HG02852 (cell line): ENCODE measurements at regions not wholly inside any gene's neighbourhood (a gene's known extent, or its start where the extent isn't known, plus 50 kb on each side); places are given as distances from the start of the nearest gene placed in this dataset.
"Not testable (repeated sequence)": the region's sequence is repeated elsewhere in the genome, so short reads cannot be mapped to it uniquely, and the experiment has no call there.

Source experiments
- ATAC-seq: cut with Tn5 transposase; IDR thresholded peaks from one replicate; pipeline ENCODE4 v1.9.1; 2021; ENCODE audit warnings: mild to moderate bottlenecking, moderate library complexity; ENCODE audit not compliant: unreplicated experiment

DNA sequence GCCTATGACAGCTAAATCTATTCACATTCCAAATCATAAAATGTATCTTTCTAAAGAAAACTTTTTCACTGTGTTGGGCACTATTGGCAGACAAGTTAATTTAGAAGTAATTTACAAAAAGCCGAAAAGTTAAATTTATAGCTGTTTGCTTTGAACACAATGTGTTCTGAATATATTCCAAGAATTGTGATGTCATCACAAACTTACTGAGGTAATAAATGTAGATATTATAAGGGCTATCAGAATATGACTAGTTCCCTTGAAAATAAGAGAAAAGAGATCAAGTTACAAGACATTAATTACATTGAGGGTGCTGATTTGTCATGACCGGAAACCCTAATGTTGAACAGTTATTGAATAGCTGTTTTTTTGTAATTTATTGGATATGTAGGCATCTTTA is 153.9 kb upstream of the SCN7A start:
- no peak for ATAC-seq

DNA sequence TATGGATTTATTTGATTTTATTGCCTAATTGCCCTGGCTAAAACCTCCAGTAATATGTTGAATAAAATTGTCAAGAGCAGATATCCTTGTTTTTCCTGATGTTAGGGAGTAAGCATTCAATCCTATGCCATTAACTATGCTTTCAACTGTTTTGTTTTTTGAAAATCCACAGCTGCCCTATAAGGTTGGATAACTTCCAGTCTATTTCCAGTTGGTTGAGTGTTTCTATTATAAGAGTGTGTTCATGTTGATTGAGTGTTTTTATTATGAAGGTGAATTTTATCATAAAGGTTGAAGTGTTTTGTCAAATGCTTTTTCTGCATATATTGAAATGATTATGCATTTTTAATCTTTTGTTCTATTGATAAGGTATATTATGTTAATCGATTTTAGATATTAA is 149.9 kb upstream of the SCN7A start:
- ATAC-seq, result no peak

DNA sequence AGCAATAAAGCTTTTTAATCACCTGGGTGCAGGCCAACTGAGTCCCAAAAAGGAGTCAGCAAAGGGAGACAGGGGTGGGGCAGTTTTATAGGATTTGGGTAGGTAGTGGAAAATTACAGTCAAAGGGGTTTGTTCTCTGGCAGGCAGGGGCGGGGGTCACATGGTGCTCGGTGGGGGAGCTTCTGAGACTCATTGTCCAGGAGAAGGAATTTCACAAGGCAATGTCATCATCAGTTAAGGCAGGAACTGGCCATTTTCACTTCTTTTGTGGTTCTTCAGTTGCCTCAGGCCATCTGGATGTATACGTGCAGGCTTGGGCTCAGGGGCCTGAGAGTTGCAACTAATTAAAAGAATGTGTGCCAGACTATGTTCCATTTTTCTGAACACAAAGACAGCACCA is 147.5 kb upstream of the SCN7A start:
- not testable (repeated sequence) for ATAC-seq

DNA sequence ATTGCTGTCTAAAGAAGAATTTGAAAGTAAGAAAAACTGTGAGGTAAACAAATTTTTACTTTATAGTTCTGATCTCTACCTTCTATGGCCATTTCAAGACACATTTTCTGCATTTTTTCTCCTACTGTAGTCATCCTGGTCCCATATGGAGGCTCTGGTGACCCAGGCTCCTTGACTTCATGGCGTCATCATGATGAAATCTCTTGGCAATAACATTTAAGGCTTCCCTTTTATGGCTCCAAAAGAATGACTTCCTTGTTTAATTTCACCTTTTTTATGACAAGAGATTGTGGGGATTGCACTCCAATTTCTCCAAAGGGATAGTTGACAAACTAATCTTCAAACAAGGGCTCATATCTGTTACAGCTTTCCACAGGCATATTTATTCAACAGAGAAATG is 143.0 kb upstream of the SCN7A start:
- no peak for ATAC-seq

DNA sequence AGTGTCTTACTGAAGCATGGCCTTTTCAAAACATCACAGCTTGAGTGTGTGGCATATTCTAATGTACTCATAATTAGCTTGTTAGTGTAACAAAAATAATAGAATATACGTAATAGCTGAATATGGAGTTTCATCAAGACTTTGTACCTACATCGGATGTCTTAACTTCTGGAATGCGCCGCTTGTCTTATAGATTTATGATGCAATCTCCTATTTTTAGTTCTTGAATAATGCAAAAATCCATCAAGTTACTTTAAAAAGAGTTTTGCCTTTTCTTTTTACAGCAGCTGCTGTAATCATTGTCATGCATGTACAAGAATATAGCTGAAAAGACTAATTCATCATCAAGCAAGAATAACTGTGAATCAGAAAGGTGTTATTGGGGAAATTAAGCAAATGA is 140.7 kb upstream of the SCN7A start:
- no peak for ATAC-seq

DNA sequence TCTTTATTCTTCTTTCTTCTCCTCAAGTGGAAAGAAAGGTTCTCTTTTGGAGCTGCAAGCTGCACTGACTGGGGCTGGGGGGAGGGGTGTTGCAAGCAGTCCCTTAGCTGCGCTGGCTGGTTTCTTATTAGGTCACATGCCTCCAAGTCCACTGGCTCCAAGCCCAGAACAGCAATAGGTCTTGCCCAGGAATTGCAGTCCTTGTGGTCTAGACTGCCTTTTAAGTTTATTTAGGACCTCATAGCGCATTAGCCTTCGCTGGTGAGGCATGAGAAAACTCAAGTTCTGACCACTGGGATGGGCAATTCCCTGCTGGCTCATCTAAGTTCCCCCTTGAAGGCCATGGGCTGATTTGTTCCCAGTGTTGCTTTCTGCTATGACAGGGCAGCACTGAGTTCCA is 138.6 kb upstream of the SCN7A start:
- no peak for ATAC-seq

DNA sequence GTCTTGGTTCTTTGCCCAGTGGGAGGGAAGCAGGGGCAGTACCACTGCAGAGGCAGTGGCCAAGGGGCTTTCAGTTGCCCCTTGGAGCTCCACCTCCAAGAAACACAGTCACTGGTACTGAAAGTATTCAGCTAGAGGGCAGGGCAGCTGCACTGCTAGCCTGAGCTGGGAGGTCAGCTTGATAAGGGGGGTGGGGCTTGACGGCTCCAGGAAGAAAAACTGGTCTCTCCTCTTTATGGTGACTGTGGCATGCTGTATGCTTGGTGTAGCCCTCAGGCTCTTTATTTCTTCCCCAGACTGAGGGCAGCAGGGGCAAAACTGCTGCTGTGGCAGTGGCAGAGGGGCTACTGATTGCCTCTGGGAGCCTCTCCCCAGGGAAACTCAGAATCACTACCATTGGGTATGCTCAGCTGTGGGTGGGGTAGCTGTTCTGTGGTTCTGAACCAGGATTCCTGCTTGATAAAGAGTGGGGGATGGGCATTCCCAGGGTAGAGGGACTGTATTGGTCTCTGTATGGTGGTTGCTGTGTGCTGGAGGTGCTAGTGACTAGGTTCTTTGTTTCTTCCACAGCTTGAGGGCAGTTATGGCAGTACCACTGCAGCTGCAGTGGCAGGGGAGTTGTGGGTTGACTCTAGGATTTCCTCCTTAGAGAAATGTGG is 134.6 kb upstream of the SCN7A start:
- ATAC-seq, result no peak

DNA sequence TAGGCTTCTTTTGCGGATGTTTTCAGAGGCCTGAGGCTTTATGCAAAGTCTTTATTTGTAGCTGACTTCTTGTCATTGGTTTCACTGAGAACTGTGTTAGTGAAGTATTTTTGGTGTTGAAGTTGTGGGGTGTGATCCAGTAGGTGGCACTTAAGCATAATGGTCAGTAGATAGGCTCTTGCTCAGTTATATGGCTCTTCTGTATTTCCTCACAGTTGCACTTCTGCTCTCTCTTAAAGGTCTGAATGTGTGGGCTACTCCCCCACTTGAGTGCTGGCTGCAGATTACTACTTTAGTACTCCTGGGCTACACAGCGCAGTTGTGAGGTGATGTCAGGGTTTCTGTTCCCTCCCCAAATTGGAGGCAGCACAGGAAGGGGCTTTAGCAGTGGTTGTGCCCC is 133.8 kb upstream of the SCN7A start:
- peak; percentile 68 for ATAC-seq

DNA sequence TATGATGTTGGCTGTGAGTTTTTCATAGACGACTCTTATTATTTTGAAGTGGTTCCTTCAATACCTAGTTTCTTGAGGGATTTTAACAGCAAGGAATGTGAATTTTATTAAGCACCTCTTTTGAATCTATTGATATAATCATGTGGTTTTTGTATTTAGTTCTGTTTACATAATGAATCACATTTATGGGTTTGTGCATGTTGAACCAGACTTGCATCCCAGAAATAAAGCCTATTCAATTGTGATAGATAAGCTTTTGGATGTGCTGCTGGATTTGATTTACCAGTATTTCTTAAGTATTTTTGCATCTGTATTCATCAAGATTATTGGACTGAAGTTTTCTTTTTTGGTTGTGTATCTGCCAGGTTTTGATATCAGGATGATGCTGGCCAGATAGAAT is 131.6 kb upstream of the SCN7A start:
- ATAC-seq, result no peak

DNA sequence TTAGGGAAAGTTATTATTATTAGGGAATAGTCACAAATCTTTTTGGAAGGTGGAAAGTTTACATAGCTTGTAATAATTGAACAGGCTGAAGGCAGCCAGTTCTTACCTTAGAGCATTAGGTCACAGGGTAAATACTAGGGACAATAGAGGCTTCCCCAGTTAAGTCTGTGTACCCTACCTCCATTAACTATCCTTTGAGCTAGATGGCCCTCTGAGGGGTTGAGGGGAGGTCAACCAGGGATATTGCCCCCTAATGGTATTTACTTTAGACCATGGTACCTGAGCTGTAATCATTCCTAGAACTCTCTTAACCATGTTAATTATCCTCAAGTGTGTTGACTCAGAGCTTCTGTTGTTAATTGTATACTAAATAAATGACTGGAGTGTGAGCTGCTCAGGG is 120.5 kb upstream of the SCN7A start:
- ATAC-seq, result no peak

DNA sequence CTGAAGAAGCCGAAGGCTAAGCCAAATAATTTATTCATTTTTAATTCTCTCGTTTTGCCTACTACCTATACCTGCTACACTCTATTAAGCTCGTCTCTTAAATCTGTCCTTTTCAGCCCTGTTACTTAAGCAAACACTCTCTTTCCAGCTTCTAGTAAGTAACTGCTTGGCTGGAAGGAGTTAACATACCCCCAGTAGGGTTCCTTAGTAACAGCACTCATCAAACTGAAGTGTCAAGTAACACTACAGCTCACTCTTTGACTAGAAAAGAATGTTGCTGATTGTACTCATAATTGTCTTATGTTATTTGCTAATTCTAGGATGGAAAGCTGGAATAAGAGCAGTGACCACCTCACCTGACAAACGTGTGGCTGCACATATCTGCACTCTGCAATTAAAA is 120.0 kb upstream of the SCN7A start:
- no peak for ATAC-seq

DNA sequence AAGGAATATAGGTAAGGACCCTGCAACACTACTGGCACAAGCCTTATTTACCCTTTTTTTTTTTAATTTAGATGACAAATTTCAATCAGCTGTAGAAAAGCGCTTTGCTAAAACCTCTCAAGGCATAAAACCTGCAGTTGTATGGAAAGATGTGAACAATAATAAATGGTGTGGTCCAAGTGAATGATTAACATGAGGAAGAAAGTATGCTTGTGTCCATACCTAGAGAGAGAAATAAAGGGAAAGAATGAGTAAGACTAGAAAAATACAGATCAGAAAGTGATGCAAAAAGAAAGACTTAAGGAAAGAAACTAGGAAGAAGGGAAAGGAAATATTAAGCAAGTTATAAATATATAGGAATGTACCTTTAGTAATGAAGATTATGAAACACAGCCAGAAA is 119.2 kb upstream of the SCN7A start:
- no peak for ATAC-seq

DNA sequence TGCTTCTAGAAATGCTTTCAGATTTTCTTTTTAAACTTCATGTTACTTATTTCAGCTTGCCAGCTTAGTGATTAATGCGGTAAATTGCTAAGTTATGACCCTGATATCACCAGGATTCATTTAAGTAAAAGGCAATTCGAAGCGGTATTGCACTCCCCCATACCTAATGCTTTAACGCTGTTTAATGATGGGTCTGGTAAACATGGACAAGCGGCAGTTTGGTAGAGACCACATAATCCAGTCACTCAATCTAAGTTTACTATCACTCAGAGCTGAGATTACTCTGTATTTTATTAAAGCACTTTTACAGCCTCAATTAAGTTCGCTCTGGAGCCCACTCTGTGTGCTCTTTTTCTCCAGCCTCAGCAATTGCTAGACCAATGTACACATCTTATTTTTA is 118.2 kb upstream of the SCN7A start:
- no peak for ATAC-seq

DNA sequence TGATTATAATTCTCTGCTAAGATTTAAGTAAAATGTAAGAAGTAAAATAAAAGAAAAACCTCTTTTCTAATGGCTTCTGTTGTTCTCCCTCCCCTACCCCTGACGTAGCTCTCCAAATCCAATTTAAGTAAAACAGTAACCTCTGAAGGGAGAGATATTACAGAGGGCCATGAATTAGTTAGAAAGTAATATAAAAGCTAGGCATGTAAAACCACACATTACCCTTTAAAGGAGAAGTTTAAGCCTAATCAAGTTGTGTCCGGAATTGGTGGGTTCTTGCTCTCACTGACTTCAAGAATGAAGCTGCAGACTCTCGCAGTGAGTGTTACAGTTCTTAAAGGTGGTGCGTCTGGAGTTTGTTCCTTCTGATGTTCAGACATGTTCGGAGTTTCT is 116.9 kb upstream of the SCN7A start:
- ATAC-seq, result no peak

DNA sequence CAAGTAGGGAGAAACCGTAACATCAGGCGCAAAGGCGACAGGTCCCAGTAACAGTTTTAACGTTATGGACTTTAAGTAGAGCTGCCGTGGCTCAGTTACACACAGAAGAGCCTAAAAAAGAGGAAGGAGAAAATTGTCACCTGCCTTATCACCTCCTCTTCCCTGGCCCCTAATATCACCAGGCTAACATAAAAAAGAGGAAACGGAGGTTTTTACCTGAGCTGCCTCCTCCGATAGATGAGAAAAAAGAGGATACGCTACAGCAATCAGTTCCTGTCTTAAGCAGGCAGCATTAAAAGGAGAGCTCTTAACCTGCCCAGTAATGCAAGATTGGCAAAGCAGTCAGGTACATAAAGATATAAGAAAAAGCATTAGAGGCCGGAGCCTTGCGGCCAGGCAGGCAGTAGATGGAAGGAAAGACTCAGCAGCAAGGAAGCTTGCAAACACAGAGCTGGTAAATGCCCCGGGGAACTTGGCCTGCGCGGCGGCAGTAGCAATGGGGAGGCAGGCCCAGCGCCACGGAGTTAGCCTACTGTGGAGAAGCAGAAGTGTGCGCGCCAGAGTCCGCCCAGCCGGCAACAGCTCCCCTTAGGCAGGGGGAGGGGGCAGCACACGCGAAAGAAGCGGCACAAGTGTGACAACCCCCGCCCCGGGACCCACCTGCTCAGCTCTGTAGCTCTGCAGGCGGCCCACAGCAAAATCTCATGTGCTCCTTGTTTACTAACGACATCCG is 116.3 kb upstream of the SCN7A start:
- no peak for ATAC-seq

DNA sequence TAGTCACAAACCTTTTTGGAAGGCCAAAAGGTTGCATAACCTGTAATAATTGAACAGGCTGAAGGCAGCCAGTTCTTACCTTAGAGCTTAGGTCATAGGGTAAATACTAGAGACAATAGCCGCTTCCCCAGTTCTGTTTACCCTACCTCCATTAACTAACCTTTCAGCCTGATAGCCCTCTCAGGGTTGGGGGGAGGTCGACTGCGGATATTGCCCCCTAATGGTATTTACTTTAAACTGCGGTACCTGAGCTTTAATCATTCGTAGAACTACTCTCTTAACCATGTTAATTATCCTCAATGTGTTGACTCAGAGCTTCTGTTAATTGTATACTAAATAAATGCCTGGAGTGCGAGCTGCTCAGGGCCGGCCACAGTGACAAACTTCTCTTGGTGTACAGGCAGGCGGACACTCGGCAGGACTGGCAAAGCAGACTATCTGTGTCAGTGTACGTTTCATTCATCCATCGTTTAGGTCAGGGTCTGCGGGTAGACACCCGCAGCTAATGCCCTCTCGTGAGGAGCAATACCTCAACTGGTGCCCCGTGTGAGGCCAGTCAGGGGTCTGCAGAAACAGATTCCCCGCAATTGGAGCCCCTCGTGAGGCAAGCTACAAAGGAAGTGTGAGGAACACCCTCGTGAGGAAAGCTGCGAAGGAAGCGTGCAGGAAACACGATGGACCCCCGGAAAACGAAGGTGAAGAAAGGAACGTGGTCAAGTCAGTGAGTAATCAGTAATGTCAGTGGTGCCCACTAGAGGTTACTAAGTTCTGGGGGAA is 115.3 kb upstream of the SCN7A start:
- ATAC-seq, result no peak

DNA sequence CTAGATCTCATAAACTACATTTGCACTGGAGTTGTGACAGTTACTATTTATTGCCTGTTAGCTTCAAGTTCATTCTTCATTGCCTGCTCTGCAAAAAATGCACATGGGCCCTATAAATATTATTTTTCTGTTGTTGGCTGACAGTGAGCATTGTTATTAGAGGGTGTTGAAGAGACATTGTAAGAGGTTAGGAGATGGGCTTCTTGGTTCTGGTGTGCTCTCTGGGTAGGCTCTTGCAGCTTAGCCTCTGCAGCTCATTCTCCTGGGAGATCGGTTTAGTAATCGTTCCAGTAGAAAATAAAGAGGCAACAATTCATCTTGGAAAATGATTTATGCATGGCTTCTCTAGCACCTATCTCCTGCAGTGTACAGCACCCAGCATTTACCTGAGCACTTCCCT is 113.8 kb upstream of the SCN7A start:
- no peak for ATAC-seq

DNA sequence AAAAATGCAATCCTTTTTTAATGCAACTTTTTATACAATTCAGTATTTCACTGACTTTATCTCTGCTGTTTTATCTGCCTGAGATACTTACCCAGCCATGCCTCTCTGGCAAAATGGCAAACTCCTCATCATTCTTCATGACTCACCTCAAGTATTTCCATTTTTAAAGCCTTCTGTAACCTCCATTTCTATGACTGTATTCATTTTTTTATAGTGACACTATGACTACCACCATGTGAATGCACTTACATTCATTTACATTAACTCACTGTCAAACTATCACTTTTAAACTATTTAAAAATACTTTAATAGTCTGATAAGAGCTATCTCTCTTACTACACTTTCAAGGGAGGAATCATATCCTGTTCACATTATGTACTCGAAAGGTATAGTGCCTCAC is 99.4 kb upstream of the SCN7A start:
- ATAC-seq, result no peak

DNA sequence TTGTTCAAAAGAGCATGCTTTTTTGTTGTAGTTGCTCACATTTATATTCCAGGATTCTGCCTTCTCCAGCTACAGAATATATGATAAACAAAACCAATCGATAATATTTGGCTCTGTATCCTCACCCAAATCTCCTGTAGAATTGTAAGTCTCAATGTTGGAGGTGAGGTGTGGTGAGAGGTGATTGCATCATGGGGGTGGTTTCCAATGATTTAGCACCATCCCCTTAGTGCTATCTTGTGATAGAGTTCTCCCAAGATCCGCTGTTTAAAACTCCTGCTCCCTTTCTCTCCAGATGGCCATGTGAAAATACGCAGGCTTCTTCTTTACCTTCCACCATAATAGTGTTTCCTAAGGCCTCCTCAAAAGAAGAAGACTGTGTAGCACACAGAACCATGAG is 98.7 kb upstream of the SCN7A start:
- ATAC-seq, result no peak

DNA sequence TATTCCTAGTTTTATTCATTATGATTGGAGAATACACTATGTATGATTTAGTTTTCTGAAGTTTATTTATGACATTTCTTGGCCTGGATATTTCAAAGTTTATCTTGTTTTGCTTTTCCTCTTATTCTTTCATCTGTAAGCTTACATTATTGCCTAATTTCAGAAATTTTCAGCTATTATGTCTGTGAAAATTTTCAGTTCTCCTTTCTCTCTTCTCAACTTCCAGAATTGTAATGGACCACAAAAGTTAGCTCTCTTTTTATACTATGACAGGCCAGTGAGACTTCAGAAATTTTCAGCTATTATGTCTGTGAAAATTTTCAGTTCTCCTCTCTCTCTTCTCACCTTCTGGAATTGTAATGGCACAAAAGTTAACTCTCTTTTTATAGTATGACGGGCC is 97.2 kb upstream of the SCN7A start:
- no peak for ATAC-seq

DNA sequence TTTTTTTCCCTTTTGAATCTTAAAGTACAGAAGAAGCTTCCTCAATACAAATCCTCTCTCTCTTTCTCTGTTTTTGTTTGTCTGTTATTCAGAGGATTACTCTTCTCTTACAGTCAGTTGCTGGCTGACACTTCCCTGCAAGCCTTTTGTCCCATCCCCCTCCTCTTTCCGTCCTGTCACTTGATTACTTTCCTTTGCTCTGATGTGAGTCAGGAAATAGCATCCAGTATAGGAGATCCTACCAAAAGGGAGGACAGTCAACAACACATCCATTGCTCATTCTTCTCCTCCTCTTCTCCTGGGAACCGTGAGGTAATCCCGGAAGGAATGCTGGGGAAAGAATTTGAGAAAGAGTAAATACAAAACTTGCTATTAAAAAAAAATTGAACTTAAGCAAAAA is 79.3 kb upstream of the SCN7A start:
- no peak for ATAC-seq

DNA sequence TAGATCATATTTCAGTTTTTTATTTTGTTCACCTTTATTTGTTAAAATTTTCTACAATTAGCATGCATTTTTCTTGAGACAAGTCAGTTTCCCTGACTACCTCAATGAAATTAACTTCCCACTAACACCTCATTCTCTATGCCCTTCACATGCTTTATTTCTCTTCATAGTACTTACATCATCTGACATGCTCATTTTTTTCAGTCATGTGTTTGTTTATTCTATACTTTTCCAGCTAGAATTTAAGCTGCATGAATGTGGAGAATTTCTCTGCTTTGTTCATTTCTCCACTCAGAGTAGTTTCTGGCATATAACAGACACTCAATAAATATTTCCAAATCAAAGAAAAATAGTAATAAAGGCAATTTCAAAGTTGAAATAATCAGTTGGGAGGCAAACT is 78.9 kb upstream of the SCN7A start:
- ATAC-seq, result no peak
